ENCODE measurements at regions not wholly inside any gene's neighbourhood (a gene's known extent, or its start where the extent isn't known, plus 50 kb on each side); places are given as distances from the start of the nearest gene placed in this dataset.

DNA sequence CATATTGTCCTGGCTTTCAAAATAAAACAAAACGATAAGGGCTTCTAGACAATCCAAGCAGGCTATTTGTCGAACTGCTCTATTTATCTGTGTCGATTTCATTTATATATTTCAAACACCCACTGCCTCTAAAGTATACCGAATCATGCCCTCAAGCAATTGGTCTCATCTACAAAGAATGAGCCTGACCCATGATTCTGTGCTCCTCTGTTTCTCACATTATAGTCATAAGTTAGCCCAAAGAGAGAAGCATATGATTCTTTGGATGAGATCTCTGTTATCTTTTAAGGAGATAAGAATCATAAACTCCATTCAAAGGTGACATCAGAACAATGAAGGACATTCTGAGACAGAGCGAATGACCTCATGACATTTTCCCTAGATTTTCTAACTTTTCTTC lies 191.1 kb downstream of the MAP2K6 start:
- no peak for DNase-seq
- POLR2A ChIA-PET = no interaction called here
- H3K27ac Mint-ChIP-seq = no peak overlapping the region
- no peaks in the 10 kb centered on the region for H3K27me3 Mint-ChIP-seq
- ATAC-seq (ENCODE audit: low read depth) = no peak
- no peaks in the 10 kb centered on the region for H3K9me3 Mint-ChIP-seq
- no peaks in the 10 kb centered on the region for H3K36me3 Mint-ChIP-seq
- peaks cover 28% of the 10 kb centered on the region for H3K4me1 Mint-ChIP-seq
- H3K4me3 Mint-ChIP-seq = no peak overlapping the region

DNA sequence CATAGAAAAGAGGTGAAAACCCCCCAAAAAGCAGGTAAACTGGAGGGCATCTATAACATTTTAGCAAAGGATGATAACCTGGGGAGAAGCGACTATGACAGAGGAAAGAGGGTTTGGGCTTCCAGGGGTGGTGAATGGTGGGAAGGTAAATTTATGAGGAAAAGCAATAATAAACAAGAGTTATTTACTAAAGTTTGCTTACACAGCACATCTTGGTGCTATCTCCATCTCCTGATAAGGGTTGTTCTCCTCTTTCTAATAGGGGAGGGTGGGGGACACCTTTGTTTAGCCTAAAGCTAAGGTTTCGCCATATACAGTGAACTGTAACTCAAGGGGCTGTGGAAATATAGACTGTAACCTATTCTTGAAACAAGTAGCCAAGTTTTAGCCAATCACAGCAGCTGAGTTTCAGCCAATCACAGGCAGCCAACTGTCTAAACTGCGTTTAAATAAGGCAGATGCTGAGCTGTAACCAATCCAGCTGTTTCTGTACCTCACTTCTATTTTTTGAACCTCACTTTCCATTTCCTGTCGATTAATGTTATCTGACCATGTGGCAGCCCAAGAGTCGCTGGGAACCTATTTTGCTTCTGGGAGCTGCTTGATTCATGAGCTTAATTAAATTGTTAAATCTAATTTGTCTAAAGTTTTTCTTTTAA lies 191.8 kb downstream of the MAP2K6 start:
- peaks cover 30% of the 10 kb centered on the region for H3K4me1 Mint-ChIP-seq
- ATAC-seq (ENCODE audit: low read depth) (no peak), DNase-seq (no peak)
- H3K9me3 Mint-ChIP-seq = peaks cover 2% of the 10 kb centered on the region
- H3K4me3 Mint-ChIP-seq = no peak overlapping the region
- no peak overlapping the region for H3K27ac Mint-ChIP-seq
- no peaks in the 10 kb centered on the region for H3K36me3 Mint-ChIP-seq
- no peaks in the 10 kb centered on the region for H3K27me3 Mint-ChIP-seq
- POLR2A ChIA-PET = no interaction called here

DNA sequence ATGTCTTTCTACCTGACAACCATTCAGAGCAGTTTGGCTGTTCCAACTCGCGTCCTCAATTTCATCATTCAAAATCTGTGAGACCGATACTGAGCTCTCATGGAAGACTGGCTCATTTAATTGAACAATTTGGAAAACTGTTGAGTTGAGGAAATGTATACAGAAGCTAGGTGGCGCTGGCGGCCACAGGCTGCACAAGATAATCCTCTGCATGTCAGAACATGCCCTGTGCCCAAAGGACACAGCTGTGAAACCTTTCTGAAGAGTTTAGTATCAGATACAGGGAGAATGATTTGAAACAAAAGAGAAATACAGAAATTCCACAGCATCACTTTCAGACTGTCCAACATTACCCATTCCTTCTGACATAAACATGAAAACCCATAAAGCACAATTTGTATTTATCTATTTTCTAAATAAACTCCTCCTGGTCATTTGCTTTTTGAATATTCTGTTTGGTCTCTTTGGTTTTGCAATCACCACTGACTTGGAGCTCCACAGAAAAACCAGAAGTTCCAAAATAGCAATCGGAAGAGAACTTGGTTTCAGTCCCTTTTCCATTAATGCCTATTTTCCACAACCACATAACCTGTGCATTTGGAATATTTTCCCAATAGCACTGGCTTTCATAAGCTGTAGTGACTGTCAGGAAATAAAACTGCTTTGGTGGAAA lies 192.8 kb downstream of the MAP2K6 start:
- H3K27me3 Mint-ChIP-seq = no peaks in the 10 kb centered on the region
- no peaks in the 10 kb centered on the region for H3K36me3 Mint-ChIP-seq
- POLR2A ChIA-PET = no interaction called here
- peaks cover 28% of the 10 kb centered on the region for H3K4me1 Mint-ChIP-seq
- H3K4me3 Mint-ChIP-seq = no peak overlapping the region
- ATAC-seq (ENCODE audit: low read depth) (peak; percentile 72), DNase-seq (peak; percentile 54)
- peak overlapping the region; percentile 67 for H3K27ac Mint-ChIP-seq
- peaks cover 5% of the 10 kb centered on the region for H3K9me3 Mint-ChIP-seq

DNA sequence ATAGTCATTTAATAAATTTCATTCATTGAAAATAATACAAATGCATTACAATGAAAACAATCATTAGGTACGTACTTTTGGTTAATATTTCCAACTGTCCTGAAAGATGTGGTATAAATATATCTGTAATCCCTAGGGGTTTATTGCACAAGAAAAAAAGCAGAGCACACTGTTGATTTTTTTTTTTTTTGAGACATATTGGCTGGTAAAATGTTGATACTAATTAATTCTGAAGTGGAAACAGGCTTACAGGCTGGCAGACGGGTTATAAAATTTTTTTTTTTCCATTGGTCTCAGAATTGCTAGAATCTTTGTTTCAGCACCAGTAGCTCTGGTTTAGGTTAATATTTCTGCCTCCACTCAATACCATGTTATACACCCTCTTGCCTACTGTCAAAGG lies 193.6 kb downstream of the MAP2K6 start:
- Mint-ChIP-seq H3K27me3 (no peaks in the 10 kb centered on the region), H3K4me1 (peaks cover 20% of the 10 kb centered on the region), H3K36me3 (no peaks in the 10 kb centered on the region), H3K4me3 (no peak overlapping the region), H3K27ac (no peak overlapping the region), H3K9me3 (peaks cover 5% of the 10 kb centered on the region)
- DNase-seq (no peak), ATAC-seq (ENCODE audit: low read depth) (no peak)
- POLR2A ChIA-PET = no interaction called here

DNA sequence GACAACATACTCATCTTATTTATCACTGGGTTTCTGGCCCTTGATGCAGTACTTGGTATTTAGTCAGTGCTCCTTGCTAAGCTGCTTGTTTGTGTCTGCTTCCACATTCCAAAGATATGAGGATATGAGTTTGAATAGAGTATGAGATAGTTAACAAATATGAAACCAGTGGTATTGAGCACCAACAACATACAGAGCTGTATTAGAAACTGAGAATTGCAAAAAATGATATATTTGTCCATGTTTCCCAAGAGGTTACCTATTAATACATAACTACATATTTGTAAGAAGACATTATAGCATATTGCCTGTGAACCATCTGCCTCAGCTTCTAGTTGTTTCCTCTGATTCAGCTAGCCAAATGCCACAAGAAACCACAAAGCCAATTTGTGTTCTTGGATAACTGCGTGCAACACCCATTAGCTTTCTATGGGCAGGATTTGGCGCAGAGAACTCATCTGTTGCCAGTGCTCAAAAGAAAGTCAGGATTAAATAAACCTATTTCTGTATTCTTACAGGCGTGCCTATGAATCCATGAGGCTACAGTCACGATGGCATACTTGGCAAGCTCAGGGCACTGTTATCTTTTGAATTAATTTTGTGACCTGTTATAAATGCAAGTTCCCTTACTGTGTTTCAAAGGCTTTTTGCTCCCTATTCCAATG lies 194.4 kb downstream of the MAP2K6 start:
- Mint-ChIP-seq H3K27me3 (no peaks in the 10 kb centered on the region), H3K36me3 (no peaks in the 10 kb centered on the region), H3K27ac (no peak overlapping the region), H3K9me3 (peaks cover 5% of the 10 kb centered on the region), H3K4me1 (peaks cover 17% of the 10 kb centered on the region), H3K4me3 (no peak overlapping the region)
- ATAC-seq (ENCODE audit: low read depth) = no peak
- POLR2A ChIA-PET = no interaction called here
- DNase-seq = no peak

DNA sequence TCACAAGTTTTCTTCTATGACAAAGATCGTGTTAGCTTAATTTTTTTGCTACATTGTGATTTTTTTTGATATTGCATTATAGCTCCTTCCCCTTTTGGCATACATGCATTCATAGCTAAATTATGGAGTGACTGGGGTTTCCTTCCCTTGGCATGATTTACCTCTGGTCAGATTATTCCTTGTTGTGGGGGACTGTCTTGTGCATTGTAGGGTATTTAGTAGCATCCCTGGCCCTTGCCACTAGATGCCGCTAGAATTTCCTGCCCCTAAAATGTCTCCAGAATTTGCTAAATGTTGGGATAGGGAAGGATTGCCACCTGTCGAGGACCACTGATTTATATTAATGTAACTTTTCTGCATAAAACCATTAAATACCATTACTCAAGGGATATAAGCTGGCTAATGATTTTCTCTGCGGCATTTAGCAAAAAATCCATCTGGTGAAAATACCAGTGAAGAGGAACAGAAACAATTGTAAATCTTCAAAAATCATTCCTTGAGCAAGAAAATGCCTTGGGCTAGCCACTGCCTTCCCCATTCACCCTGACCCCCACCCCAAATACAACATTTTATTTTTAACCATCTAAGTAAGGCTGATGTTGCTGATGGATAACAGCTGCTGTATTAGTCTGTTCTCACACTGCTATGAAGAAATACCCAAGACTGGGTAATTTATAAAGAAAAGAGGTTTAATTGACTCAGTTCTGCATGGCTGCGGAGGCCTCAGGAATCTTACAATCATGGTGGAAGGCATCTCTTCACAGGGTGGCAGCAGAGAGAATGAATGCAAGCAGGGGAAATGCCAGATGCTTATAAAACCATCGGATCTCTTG lies 195.2 kb downstream of the MAP2K6 start:
- no peaks in the 10 kb centered on the region for H3K36me3 Mint-ChIP-seq
- ATAC-seq (ENCODE audit: low read depth) (no peak), DNase-seq (no peak)
- H3K4me3 Mint-ChIP-seq = no peak overlapping the region
- H3K27me3 Mint-ChIP-seq = no peaks in the 10 kb centered on the region
- peaks cover 17% of the 10 kb centered on the region for H3K4me1 Mint-ChIP-seq
- peaks cover 5% of the 10 kb centered on the region for H3K9me3 Mint-ChIP-seq
- POLR2A ChIA-PET = no interaction called here
- H3K27ac Mint-ChIP-seq = no peak overlapping the region

DNA sequence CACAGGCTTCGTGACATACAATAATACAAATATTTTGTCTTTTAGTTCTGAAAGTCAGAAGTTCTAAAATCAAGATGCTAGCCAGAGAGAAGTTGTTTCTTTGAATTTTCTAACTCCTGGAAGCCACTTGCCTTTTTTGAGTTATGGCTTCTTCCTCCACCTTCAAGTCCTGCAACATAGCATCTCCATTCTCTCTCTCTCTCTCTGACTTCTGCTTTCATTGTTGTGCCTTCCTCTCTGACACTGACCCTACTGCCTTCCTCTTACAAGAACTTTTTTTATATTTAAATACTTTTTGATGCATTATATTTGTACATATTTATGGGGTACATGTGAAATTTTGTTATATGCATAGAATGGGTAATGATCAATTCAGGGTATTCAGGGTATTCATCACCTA lies 205.9 kb downstream of the MAP2K6 start:
- no peak for ATAC-seq (ENCODE audit: low read depth)
- Mint-ChIP-seq H3K27me3 (no peaks in the 10 kb centered on the region), H3K27ac (no peak overlapping the region), H3K9me3 (peaks cover 3% of the 10 kb centered on the region), H3K36me3 (no peaks in the 10 kb centered on the region), H3K4me1 (no peaks in the 10 kb centered on the region), H3K4me3 (no peak overlapping the region)
- DNase-seq = no peak
- POLR2A ChIA-PET = no interaction called here

DNA sequence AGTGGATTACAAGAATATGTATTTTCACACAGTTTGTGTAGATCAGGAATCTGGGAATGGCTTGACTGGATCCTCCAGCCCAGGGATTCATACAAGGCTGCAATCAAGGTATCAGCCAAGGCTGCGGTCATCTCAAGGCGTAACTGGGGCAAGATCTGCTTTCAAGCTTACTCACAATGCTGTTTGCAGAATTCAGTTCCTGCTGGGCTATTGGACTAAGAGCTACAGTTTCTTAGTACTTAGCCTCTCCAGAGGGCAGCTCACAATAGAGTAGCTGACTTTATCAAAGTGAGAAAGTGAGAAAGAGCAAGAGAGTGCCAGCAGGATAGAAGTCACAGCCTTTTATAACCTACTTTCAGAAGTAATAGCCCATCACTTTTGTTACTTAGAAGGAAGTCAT lies 211.0 kb downstream of the MAP2K6 start:
- Mint-ChIP-seq H3K4me3 (no peak overlapping the region), H3K27ac (no peak overlapping the region), H3K9me3 (peaks cover 3% of the 10 kb centered on the region), H3K4me1 (no peaks in the 10 kb centered on the region), H3K27me3 (no peaks in the 10 kb centered on the region), H3K36me3 (no peaks in the 10 kb centered on the region)
- no peak for ATAC-seq (ENCODE audit: low read depth)
- POLR2A ChIA-PET = no interaction called here
- DNase-seq = no peak

DNA sequence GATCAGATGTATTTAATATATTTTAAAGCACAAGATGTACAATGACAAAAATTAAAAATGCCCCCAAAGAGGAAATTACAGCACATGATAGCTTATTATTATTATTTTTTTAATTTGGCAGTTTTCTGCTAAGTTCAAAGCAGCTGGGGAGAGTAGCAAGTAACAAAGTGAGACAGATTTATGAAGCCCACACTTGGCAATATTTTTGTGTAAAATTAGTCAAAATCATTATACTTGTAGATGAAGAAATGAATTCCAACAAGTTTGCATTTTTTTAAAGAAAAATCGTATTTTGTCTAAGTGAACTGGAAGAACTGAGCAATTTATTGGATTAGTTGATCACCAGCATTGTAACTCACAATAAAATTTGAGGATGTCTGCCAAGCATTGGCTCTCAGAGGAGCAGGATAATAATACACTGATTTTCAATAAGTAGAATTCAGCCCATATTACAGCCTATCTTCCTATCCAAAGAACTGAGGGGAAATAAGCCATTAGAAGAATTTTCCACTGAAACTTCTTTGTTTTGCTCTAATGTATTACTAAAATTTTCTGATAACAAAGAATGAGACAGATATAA lies 215.6 kb downstream of the MAP2K6 start:
- DNase-seq (no peak), ATAC-seq (ENCODE audit: low read depth) (no peak)
- Mint-ChIP-seq H3K27me3 (no peaks in the 10 kb centered on the region), H3K27ac (no peak overlapping the region), H3K9me3 (peaks cover 2% of the 10 kb centered on the region), H3K36me3 (no peaks in the 10 kb centered on the region), H3K4me3 (no peak overlapping the region), H3K4me1 (no peaks in the 10 kb centered on the region)
- POLR2A ChIA-PET = no interaction called here

DNA sequence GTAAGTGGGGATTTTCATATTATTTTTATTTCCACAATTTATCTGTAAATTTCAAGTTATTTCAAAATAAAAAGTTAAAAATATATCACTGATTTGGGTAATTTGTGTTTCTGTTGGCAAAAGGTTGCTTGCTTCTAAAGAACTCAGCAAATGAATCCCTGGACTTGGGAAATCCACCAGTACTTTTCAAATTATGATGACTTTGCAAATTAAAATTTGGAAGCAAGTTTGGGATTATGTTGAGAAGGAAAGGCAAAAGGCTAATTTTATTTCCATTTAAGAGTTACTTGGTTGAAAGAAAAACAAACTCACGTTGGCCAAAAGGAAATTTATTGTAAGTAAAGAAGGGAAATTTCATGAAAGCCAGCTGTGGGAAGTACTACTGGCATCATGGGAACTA lies 220.3 kb downstream of the MAP2K6 start:
- Mint-ChIP-seq H3K4me1 (no peaks in the 10 kb centered on the region), H3K9me3 (peaks cover 2% of the 10 kb centered on the region), H3K27me3 (no peaks in the 10 kb centered on the region), H3K4me3 (no peak overlapping the region), H3K36me3 (no peaks in the 10 kb centered on the region), H3K27ac (no peak overlapping the region)
- DNase-seq = no peak
- ATAC-seq (ENCODE audit: low read depth) = no peak
- POLR2A ChIA-PET = no interaction called here

DNA sequence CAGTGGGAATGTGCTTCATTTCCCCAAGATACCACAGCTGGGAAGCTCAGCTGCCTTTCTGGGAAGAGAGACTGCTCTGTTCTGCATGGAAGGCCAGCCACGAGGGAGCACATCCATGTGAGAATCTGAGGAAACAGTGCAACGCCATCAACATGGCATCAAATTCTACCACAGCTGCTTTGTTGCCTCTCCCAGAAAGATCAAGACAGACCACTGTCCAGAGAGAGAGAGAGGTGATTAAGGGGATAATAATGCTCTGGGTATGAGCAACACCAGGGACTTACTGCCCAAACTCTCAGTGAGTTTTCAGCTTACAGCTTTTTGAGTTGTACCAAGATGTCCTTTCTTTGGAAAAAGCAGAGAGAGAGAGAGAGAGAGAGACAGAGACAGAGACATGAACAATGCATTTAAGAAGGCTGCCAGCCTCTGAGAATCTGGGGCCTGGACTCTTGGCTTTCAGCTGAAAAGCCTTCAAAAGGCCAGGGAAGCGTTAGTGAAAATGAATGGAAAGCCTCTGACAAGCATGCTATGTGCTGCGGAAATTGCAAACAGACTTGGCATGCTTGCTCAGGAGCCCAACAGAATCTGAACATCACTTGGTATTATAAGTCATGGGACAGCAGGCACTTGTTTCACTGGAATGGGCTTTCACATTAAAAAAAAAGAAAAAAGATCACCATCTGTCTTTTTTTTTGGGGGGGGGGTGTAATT lies 223.1 kb downstream of the MAP2K6 start:
- Mint-ChIP-seq H3K36me3 (no peaks in the 10 kb centered on the region), H3K9me3 (no peaks in the 10 kb centered on the region), H3K27ac (no peak overlapping the region), H3K27me3 (peaks cover 2% of the 10 kb centered on the region), H3K4me1 (no peaks in the 10 kb centered on the region), H3K4me3 (no peak overlapping the region)
- ATAC-seq (ENCODE audit: low read depth) (no peak), DNase-seq (no peak)
- POLR2A ChIA-PET = no interaction called here

DNA sequence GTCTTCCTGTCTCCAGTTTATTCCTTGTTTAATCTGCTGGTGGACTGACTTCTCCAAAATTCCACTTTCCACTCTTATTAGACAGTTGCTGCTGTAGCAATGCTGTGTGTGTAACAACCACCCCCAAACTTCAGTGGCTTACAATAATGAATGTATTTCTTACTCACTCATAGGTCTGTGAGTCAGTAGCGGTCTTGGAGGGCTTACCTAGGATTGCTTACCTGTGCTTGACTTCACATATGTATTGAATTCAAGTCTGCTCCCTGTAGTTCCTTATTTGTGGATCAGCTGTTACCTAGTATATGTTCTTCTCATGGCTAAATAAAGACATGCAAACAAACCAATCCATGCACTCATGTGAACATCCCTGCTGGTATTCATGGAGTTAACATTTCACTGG lies 224.6 kb downstream of the MAP2K6 start:
- no peak overlapping the region for H3K4me3 Mint-ChIP-seq
- H3K27ac Mint-ChIP-seq = no peak overlapping the region
- peaks cover 2% of the 10 kb centered on the region for H3K27me3 Mint-ChIP-seq
- H3K4me1 Mint-ChIP-seq = no peaks in the 10 kb centered on the region
- ATAC-seq (ENCODE audit: low read depth) (no peak), DNase-seq (no peak)
- H3K36me3 Mint-ChIP-seq = no peaks in the 10 kb centered on the region
- H3K9me3 Mint-ChIP-seq = no peaks in the 10 kb centered on the region
- POLR2A ChIA-PET = no interaction called here

DNA sequence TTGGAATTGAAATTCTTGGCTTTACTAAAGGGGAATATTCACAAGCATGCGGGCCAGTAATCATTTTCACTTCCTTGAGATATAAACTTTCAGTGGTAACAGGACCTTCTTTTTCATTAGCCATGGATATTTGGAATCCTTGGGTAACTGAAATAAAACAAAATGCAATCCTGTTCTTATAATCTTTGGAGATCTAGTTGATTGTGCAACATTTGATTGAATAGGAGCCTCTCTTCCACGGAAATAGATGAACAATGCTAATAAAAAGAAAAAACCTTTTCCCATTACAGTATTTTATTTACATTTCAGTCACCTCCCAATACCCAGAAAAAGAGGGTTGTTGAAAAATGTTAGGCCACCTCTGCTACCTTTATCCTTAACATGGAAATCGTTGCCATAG lies 225.6 kb downstream of the MAP2K6 start:
- no peak for DNase-seq
- Mint-ChIP-seq H3K9me3 (no peaks in the 10 kb centered on the region), H3K36me3 (no peaks in the 10 kb centered on the region), H3K4me3 (no peak overlapping the region), H3K27me3 (peaks cover 2% of the 10 kb centered on the region), H3K27ac (no peak overlapping the region), H3K4me1 (no peaks in the 10 kb centered on the region)
- POLR2A ChIA-PET = no interaction called here
- ATAC-seq (ENCODE audit: low read depth) = no peak
